Ovary (tissue), 7 donors: ENCODE measurements at regions not wholly inside any gene's neighbourhood (a gene's known extent, or its start where the extent isn't known, plus 50 kb on each side); places are given as distances from the start of the nearest gene placed in this dataset.

Source experiments
- DNase-seq, 5 donors: peaks; one replicate each; pipeline ENCODE4 v3.0.0-alpha.2; 2019 to 2020
- H3K27ac ChIP-seq, 2 donors: fragments of 200-600 bp; one replicate each; pipeline versions ENCODE4 v1.5.1 to v1.8.0; 2019 to 2022
- H3K27me3 ChIP-seq: fragments of 200-600 bp; one replicate; pipeline ENCODE4 v1.8.0; 2022
- H3K36me3 ChIP-seq: fragments of 200-600 bp; sonication (generic); one replicate; pipeline ENCODE4 v1.5.1; 2019
- H3K4me1 ChIP-seq: one replicate; pipeline ENCODE4 v1.8.1; 2013; ENCODE audit warnings: mild to moderate bottlenecking, moderate library complexity; ENCODE audit not compliant: insufficient read depth
- H3K4me3 ChIP-seq: fragments of 200-600 bp; sonication (generic); one replicate; pipeline ENCODE4 v1.5.1; 2017
- H3K9me3 ChIP-seq, 2 donors: fragments of 200-600 bp in 1 of 2; sonication (generic) in 1 of 2; one replicate each; pipeline versions ENCODE4 v1.5.1 to v1.8.1; 2013 to 2019; ENCODE audit warnings: mild to moderate bottlenecking in 1 of 2, moderate library complexity in 1 of 2
- EP300 ChIP-seq: sonication (generic); formaldehyde crosslinking; IDR thresholded peaks from one replicate; pipeline ENCODE4 v1.6.1; 2017; ENCODE audit warnings: antibody characterized with exemption
- POLR2A ChIP-seq: fragments of 450-650 bp; IDR thresholded peaks from one replicate; pipeline ENCODE4 v1.6.1; 2017; ENCODE audit warnings: antibody characterized with exemption, mild to moderate bottlenecking, moderate library complexity
- WGBS, 3 donors: extraction: QIAGEN DNeasy Blood & Tissue Kit in 1 of 3; methylation state at CpG; one replicate each; pipeline versions ENCODE4 v1.1.5 to v1.1.7; 2013 to 2017; 5-methylcytosine and 5-hydroxymethylcytosine counted together
- intact Hi-C, 4 donors: fragments of 100-400 bp; cut with DNase I; formaldehyde crosslinking; loops; one replicate each; pipeline versions ENCODE4 v1.11.0 to v1.15.1; 2022 to 2023
- TF ChIP-seq, protein P1 (sequence below), 3 donors: fragments of 450-650 bp in 2 of 3; fragments of 200-600 bp in 1 of 3; IDR thresholded peaks; one replicate each; pipeline versions ENCODE4 v1.5.1 to v1.8.0; 2016 to 2022; ENCODE audit warnings: antibody characterized with exemption in 3 of 3, mild to moderate bottlenecking in 1 of 3
- donor health status: DM: no; HTN: no; CAD: no; lungs with moderate emphysema.
- donor health status: DM: no; HTN: no; CAD: no.
- donor health status: Bipolar disorder and iron deficiency.
- donor health status: DM: no; HTN: no; CAD: no.
- donor health status: DM: yes; HTN: yes; CAD: no.

DNA sequence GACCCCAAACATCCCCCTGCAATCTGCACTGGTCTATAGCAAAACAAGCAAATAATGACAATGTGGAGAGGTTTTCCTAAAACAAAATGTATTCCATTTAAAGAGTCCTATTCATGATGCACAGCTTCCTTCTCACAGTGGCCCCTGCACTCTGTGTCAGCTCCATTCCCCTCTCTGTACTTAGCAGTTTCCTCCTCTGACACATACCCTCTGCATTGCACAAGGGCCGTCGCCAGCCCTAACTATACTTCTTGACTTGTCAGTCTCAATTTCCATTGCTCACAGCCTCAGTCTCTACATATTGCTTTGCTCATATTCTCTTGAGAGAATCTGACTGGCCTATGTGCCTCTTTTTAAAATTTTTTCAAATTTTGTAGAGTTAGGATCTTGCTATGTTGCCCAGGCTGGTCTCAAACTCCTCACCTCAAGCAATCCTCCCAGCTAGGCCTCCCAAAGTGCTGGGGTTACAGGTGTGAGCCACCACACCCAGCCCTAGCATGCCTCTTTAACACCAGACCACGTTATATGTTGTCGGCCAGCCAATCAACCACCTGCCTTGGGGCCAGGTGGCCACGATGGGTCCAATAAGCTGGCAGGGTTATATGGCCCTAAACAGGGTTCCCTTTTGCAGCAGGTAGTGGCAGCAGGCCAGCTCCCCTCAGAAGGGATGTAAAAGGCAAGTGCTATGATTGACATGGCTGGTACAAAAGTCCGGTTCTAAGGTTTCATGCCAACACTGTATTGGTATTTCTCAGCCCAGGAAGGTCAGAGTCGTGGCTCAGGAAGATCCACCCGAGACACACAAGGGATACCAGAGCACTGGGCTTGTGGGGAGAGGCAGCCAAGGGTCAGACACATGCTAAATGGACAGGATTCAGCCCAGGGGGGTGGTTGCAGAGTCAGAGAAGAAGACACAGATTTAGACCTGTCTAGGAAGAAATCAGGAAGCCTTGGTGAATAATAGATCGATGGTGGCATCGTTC is 59.0 kb upstream of the SMAD3 start:
- WGBS, 3 donors, result 85 to 93% (median 93%) methylated on average over 10 of the region's 10 CpGs
- no peak overlapping the region for H3K27ac ChIP-seq
- intact Hi-C loops, result loop anchor here in 1 of 4 donors (10.0 kb wide), 1 partner anchor 52 kb away; no protein-coding TSS in a partner anchor

GRCh38 chr15:67009576-67010569 is 55.5 kb upstream of the SMAD3 start:
- 71 to 82% (median 73%) methylated on average over 7 of the region's 7 CpGs for whole genome bisulfite sequencing, 3 donors
- intact Hi-C loops, result loop anchor here in 1 of 4 donors (10.0 kb wide), 1 partner anchor 55 kb away; no protein-coding TSS in a partner anchor
- TF ChIP-seq EP300, result no peak
- TF ChIP-seq POLR2A, result no peak
- TF ChIP-seq, protein P1, sequence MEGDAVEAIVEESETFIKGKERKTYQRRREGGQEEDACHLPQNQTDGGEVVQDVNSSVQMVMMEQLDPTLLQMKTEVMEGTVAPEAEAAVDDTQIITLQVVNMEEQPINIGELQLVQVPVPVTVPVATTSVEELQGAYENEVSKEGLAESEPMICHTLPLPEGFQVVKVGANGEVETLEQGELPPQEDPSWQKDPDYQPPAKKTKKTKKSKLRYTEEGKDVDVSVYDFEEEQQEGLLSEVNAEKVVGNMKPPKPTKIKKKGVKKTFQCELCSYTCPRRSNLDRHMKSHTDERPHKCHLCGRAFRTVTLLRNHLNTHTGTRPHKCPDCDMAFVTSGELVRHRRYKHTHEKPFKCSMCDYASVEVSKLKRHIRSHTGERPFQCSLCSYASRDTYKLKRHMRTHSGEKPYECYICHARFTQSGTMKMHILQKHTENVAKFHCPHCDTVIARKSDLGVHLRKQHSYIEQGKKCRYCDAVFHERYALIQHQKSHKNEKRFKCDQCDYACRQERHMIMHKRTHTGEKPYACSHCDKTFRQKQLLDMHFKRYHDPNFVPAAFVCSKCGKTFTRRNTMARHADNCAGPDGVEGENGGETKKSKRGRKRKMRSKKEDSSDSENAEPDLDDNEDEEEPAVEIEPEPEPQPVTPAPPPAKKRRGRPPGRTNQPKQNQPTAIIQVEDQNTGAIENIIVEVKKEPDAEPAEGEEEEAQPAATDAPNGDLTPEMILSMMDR (IDR thresholded peaks at IDR 0.05), result no peak
- Histone ChIP-seq H3K4me3 (no peak overlapping the region), H3K27me3 (no peaks in the 10 kb centered on the region), H3K36me3 (no peaks in the 10 kb centered on the region), H3K27ac (no peak overlapping the region), H3K4me1 (no peaks in the 10 kb centered on the region), H3K9me3 (no peaks in the 10 kb centered on the region)
- DNase-seq, result no peak

More for the DNA sequence above, 59.0 kb upstream of the SMAD3 start:
- no peaks in the 10 kb centered on the region for H3K9me3 ChIP-seq
- no peak for DNase-seq
- TF ChIP-seq POLR2A (no peak), EP300 (no peak)
- TF ChIP-seq, protein P1 (IDR thresholded peaks at IDR 0.05), result no peak
- H3K27me3 ChIP-seq, result no peaks in the 10 kb centered on the region
- H3K4me3 ChIP-seq, result no peak overlapping the region
- no peaks in the 10 kb centered on the region for H3K36me3 ChIP-seq
- H3K4me1 ChIP-seq, result no peaks in the 10 kb centered on the region

- TF ChIP-seq POLR2A, result no peak
- TF ChIP-seq, protein P1 (IDR thresholded peaks at IDR 0.05), result no peak
- TF ChIP-seq EP300, result no peak
- WGBS, 3 donors, result 42 to 51% (median 50%) methylated on average over 7 of the region's 7 CpGs
- no peaks in the 10 kb centered on the region for H3K27me3 ChIP-seq
- no peak for DNase-seq
- H3K4me3 ChIP-seq, result no peak overlapping the region
- H3K9me3 ChIP-seq, result no peaks in the 10 kb centered on the region
- H3K36me3 ChIP-seq, result no peaks in the 10 kb centered on the region
- intact Hi-C loops, result no loop called here
- no peak overlapping the region for H3K27ac ChIP-seq
- no peaks in the 10 kb centered on the region for H3K4me1 ChIP-seq
Observed at GRCh38 chr15:67010898-67011616, 54.3 kb upstream of the SMAD3 start.

GRCh38 chr15:67011617-67012005 is 53.8 kb upstream of the SMAD3 start:
- no peak overlapping the region for H3K27ac ChIP-seq
- H3K36me3 ChIP-seq, result no peaks in the 10 kb centered on the region
- no peak overlapping the region for H3K4me3 ChIP-seq
- H3K27me3 ChIP-seq, result no peaks in the 10 kb centered on the region
- 82 to 92% (median 87%) methylated on average over 6 of the region's 6 CpGs for WGBS, 3 donors
- H3K4me1 ChIP-seq, result no peaks in the 10 kb centered on the region
- intact Hi-C loops, result no loop called here
- no peak for DNase-seq
- TF ChIP-seq, protein P1 (IDR thresholded peaks at IDR 0.05), result no peak
- no peak for TF ChIP-seq POLR2A
- no peak for TF ChIP-seq EP300
- H3K9me3 ChIP-seq, result no peaks in the 10 kb centered on the region
